HG03108 (cell line): ENCODE measurements at regions not wholly inside any gene's neighbourhood (a gene's known extent, or its start where the extent isn't known, plus 50 kb on each side); places are given as distances from the start of the nearest gene placed in this dataset.

Source experiments
- ATAC-seq: cut with Tn5 transposase; IDR thresholded peaks from one replicate; pipeline ENCODE4 v1.9.1; 2021; ENCODE audit warnings: moderate library complexity; ENCODE audit not compliant: unreplicated experiment

GRCh38 chr2:18841248-18842150, 252.1 kb upstream of the NT5C1B start:
- ATAC-seq = no peak

- no peak for ATAC-seq
These were observed 247.9 kb upstream of the NT5C1B start for GRCh38 chr2:18837240-18837639.

GRCh38 chr2:18836436-18836835, 247.1 kb upstream of the NT5C1B start:
- no peak for ATAC-seq

GRCh38 chr2:18835787-18836186, 246.4 kb upstream of the NT5C1B start:
- no peak for ATAC-seq

GRCh38 chr2:18834341-18834740, 245.0 kb upstream of the NT5C1B start:
- no peak for ATAC-seq

- no peak for ATAC-seq
These were observed 244.6 kb upstream of the NT5C1B start for GRCh38 chr2:18833941-18834340.

GRCh38 chr2:18831916-18832510, 242.6 kb upstream of the NT5C1B start:
- ATAC-seq = no peak

GRCh38 chr2:18830962-18831361, 241.6 kb upstream of the NT5C1B start:
- ATAC-seq = no peak

- no peak for ATAC-seq
These were observed 240.6 kb upstream of the NT5C1B start for GRCh38 chr2:18829976-18830375.

- ATAC-seq = no peak
These were observed 240.0 kb upstream of the NT5C1B start for GRCh38 chr2:18829251-18829902.

- ATAC-seq = no peak
These were observed 238.9 kb upstream of the NT5C1B start for GRCh38 chr2:18828296-18828695.

- no peak for ATAC-seq
These were observed 236.5 kb upstream of the NT5C1B start for GRCh38 chr2:18825838-18826237.

- no peak for ATAC-seq
These were observed 235.5 kb upstream of the NT5C1B start for GRCh38 chr2:18824915-18825314.

GRCh38 chr2:18824325-18824790, 235.0 kb upstream of the NT5C1B start:
- no peak for ATAC-seq

GRCh38 chr2:18821431-18821830, 232.1 kb upstream of the NT5C1B start:
- ATAC-seq = no peak

GRCh38 chr2:18820966-18821365, 231.6 kb upstream of the NT5C1B start:
- ATAC-seq = no peak

GRCh38 chr2:18819566-18819965, 230.2 kb upstream of the NT5C1B start:
- ATAC-seq = no peak

- ATAC-seq = no peak
These were observed 225.0 kb upstream of the NT5C1B start for GRCh38 chr2:18814387-18814786.

- ATAC-seq = no peak
These were observed 215.2 kb upstream of the NT5C1B start for GRCh38 chr2:18804536-18804935.

- no peak for ATAC-seq
These were observed 214.0 kb upstream of the NT5C1B start for GRCh38 chr2:18803141-18803939.
